H1 (cell line): ENCODE measurements at regions not wholly inside any gene's neighbourhood (a gene's known extent, or its start where the extent isn't known, plus 50 kb on each side); places are given as distances from the start of the nearest gene placed in this dataset.

Experiments
- ASH2L ChIP-seq: fragments of 200-600, 300-600 bp; sonication (generic); IDR thresholded peaks from one replicate; pipeline ENCODE4 v1.7.1; 2017; ENCODE audit warnings: low read length

GRCh38 chr14:104514156-104514848 lies 65.3 kb upstream of the C14orf180 start (continued):
- no peak for TF ChIP-seq ASH2L
